ENCODE measurements at regions not wholly inside any gene's neighbourhood (a gene's known extent, or its start where the extent isn't known, plus 50 kb on each side); places are given as distances from the start of the nearest gene placed in this dataset.
A peak's percentile ranks its signal among the peaks of the same experiment; 100 is the strongest.

DNA sequence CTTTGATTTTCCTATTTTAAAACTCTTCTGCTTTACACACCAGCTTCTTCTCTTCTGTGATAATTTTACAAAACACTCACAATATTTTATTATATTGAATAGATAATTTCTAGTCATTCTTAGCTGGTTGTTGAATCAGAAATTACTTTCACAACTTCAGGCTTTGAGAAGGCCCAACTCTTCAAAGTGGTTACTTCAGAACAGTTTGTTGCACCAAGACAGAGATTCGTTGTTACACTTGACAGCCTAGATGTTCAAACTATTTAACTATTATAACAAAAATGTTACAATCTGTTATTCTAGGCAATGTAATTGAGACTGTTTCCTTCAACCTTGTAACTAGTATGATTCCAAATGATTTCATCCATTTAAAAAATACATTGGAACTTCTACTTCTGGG is 333.2 kb upstream of the CHORDC1 start:
- 67% methylated on average over 1 of the region's 1 CpG for WGBS (ENCODE audit: insufficient coverage, low coverage, low lambda C conversion rate, missing lambda C conversion rate)
- Histone ChIP-seq H3K27me3 (no peaks in the 10 kb centered on the region), H3K36me3 (no peaks in the 10 kb centered on the region), H3K4me3 (no peak overlapping the region), H3K9me3 (no peaks in the 10 kb centered on the region), H3K4me1 (no peaks in the 10 kb centered on the region), H3K27ac (no peak overlapping the region)
- DNase-seq (no peak), ATAC-seq (no peak)
- TF ChIP-seq POLR2A (IDR thresholded peaks at IDR 0.05) (no peak), CTCF (IDR thresholded peaks at IDR 0.05) (no peak)
- intact Hi-C loops (cut with DNase I): no loop called here

DNA sequence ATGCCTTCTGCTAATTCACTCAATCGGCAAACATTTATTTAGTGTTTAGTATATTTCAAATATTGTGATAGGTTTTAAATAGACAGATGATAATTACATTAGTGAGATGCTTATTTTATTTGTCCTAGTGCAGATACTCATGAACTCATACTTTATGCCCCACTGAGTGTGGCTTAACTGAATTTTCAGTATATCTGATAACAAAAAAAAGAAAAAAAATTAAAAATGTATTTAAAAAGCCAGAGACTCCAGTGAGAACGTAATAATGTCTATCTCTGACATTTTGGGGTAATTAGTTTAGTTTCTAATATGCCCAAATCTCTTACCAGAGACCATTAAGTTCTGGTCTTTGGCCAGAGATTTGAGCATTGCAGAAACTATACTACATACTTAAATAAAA is 332.6 kb upstream of the CHORDC1 start:
- Histone ChIP-seq H3K4me1 (no peaks in the 10 kb centered on the region), H3K9me3 (no peaks in the 10 kb centered on the region), H3K4me3 (no peak overlapping the region), H3K27me3 (no peaks in the 10 kb centered on the region), H3K27ac (no peak overlapping the region), H3K36me3 (no peaks in the 10 kb centered on the region)
- 56% methylated on average over 2 of the region's 2 CpGs for WGBS (ENCODE audit: insufficient coverage, low coverage, low lambda C conversion rate, missing lambda C conversion rate)
- TF ChIP-seq POLR2A (IDR thresholded peaks at IDR 0.05) (no peak), CTCF (IDR thresholded peaks at IDR 0.05) (no peak)
- ATAC-seq (no peak), DNase-seq (no peak)
- intact Hi-C loops (cut with DNase I): no loop called here

GRCh38 chr11:90542092-90542491 is 319.2 kb upstream of the CHORDC1 start:
- H3K27ac ChIP-seq: no peak overlapping the region
- no peak overlapping the region for H3K4me3 ChIP-seq
- TF ChIP-seq POLR2A (IDR thresholded peaks at IDR 0.05): no peak
- peak in 2 of 4 donors; percentile 7 to 16 for TF ChIP-seq CTCF (IDR thresholded peaks at IDR 0.05)
- H3K4me1 ChIP-seq: no peaks in the 10 kb centered on the region
- no peak for DNase-seq
- ATAC-seq: peak in 1 of 4 donors; percentile 19
- H3K9me3 ChIP-seq: no peaks in the 10 kb centered on the region
- no peaks in the 10 kb centered on the region for H3K27me3 ChIP-seq
- H3K36me3 ChIP-seq: no peaks in the 10 kb centered on the region
- intact Hi-C loops (cut with DNase I): no loop called here

DNA sequence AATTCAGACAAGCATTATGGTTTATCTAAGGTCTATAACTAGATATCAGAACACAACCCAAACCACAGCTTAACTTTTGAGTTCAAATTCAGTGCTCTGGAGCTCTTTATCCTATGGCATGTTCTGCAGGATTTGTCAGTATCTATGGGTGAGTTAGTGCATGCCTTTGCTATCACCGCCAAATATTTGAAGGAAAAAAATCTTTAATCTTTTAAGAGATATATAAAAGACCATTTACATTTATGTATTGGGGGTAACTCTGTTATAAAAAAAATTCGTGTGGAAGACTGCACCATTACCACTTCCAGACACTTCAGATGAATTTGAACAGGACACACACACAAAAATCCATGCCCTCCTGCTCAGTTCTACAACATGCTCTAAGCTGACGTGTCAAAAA is 313.5 kb upstream of the CHORDC1 start:
- intact Hi-C loops (cut with DNase I): no loop called here
- H3K4me3 ChIP-seq: no peak overlapping the region
- no peaks in the 10 kb centered on the region for H3K27me3 ChIP-seq
- no peaks in the 10 kb centered on the region for H3K9me3 ChIP-seq
- no peak for DNase-seq
- H3K27ac ChIP-seq: no peak overlapping the region
- TF ChIP-seq POLR2A (IDR thresholded peaks at IDR 0.05) (no peak), CTCF (IDR thresholded peaks at IDR 0.05) (no peak)
- H3K36me3 ChIP-seq: no peaks in the 10 kb centered on the region
- 40% methylated on average over 3 of the region's 3 CpGs for WGBS (ENCODE audit: insufficient coverage, low coverage, low lambda C conversion rate, missing lambda C conversion rate)
- ATAC-seq: no peak
- H3K4me1 ChIP-seq: no peaks in the 10 kb centered on the region

GRCh38 chr11:90532125-90532524 is 309.3 kb upstream of the CHORDC1 start:
- no peak for ATAC-seq
- intact Hi-C loops (cut with DNase I): no loop called here
- Histone ChIP-seq H3K4me1 (no peaks in the 10 kb centered on the region), H3K27me3 (no peaks in the 10 kb centered on the region), H3K27ac (no peak overlapping the region), H3K9me3 (no peaks in the 10 kb centered on the region), H3K4me3 (no peak overlapping the region), H3K36me3 (no peaks in the 10 kb centered on the region)
- no peak for TF ChIP-seq CTCF (IDR thresholded peaks at IDR 0.05)
- no peak for TF ChIP-seq POLR2A (IDR thresholded peaks at IDR 0.05)
- DNase-seq: no peak
